ELF-1 (cell line): ENCODE measurements at regions not wholly inside any gene's neighbourhood (a gene's known extent, or its start where the extent isn't known, plus 50 kb on each side); places are given as distances from the start of the nearest gene placed in this dataset.
"Not testable (repeated sequence)": the region's sequence is repeated elsewhere in the genome, so short reads cannot be mapped to it uniquely, and the experiment has no call there.

ENCODE experiments used
- DNase-seq: peaks from one replicate; pipeline ENCODE4 v3.0.0-alpha.2; 2016; ENCODE audit warnings: low read depth, low spot score

GRCh38 chr3:103873021-103873420, 1438.2 kb downstream of the ZPLD1 start:
- no peak for DNase-seq

- DNase-seq, result no peak
Observed at GRCh38 chr3:103873897-103874545, 1439.2 kb downstream of the ZPLD1 start.

GRCh38 chr3:103881809-103882208, 1447.0 kb downstream of the ZPLD1 start:
- DNase-seq, result not testable (repeated sequence)

GRCh38 chr3:103889675-103890074, 1454.9 kb downstream of the ZPLD1 start:
- DNase-seq, result no peak

GRCh38 chr3:103894162-103894822, 1459.5 kb downstream of the ZPLD1 start:
- DNase-seq, result no peak

- no peak for DNase-seq
Observed at GRCh38 chr3:103899328-103899727, 1464.5 kb downstream of the ZPLD1 start.

GRCh38 chr3:103904991-103905390, 1461.7 kb upstream of the ALCAM start:
- no peak for DNase-seq

- no peak for DNase-seq
Observed at GRCh38 chr3:103906304-103906703, 1460.4 kb upstream of the ALCAM start.

GRCh38 chr3:103906808-103907207, 1459.9 kb upstream of the ALCAM start:
- no peak for DNase-seq

- no peak for DNase-seq
Observed at GRCh38 chr3:103907567-103907966, 1459.1 kb upstream of the ALCAM start.

- DNase-seq, result no peak
Observed at GRCh38 chr3:103909395-103909794, 1457.3 kb upstream of the ALCAM start.

GRCh38 chr3:103918336-103918735, 1448.4 kb upstream of the ALCAM start:
- DNase-seq, result no peak

GRCh38 chr3:103919327-103919726, 1447.4 kb upstream of the ALCAM start:
- no peak for DNase-seq

GRCh38 chr3:103923907-103924306, 1442.8 kb upstream of the ALCAM start:
- DNase-seq, result no peak

- DNase-seq, result no peak
Observed at GRCh38 chr3:103924544-103924943, 1442.2 kb upstream of the ALCAM start.

- no peak for DNase-seq
Observed at GRCh38 chr3:103926936-103927335, 1439.8 kb upstream of the ALCAM start.

- no peak for DNase-seq
Observed at GRCh38 chr3:103927896-103928295, 1438.8 kb upstream of the ALCAM start.

GRCh38 chr3:103937094-103937493, 1429.6 kb upstream of the ALCAM start:
- DNase-seq, result no peak

GRCh38 chr3:103947062-103947461, 1419.6 kb upstream of the ALCAM start:
- no peak for DNase-seq

GRCh38 chr3:103949693-103950092, 1417.0 kb upstream of the ALCAM start:
- no peak for DNase-seq

GRCh38 chr3:103950676-103951075, 1416.0 kb upstream of the ALCAM start:
- DNase-seq, result no peak

- DNase-seq, result no peak
Observed at GRCh38 chr3:103953796-103954195, 1412.9 kb upstream of the ALCAM start.

GRCh38 chr3:103960819-103961218, 1405.9 kb upstream of the ALCAM start:
- no peak for DNase-seq

GRCh38 chr3:103963599-103963998, 1403.1 kb upstream of the ALCAM start:
- DNase-seq, result no peak
